Activated T-helper 1 cell treated with Interleukin-2 at 50 U/mL for 16 hours (primary cell): ENCODE measurements at regions not wholly inside any gene's neighbourhood (a gene's known extent, or its start where the extent isn't known, plus 50 kb on each side); places are given as distances from the start of the nearest gene placed in this dataset.

Experiments used
- DNase-seq: peaks from one replicate; pipeline ENCODE4 v3.0.0-alpha.2; 2020; ENCODE audit warnings: low read depth

GRCh38 chrX:45267007-45267406 is 66.3 kb upstream of the DIPK2B start:
- no peak for DNase-seq

GRCh38 chrX:45266456-45266855 is 65.8 kb upstream of the DIPK2B start:
- DNase-seq: no peak

GRCh38 chrX:45264865-45265264 is 64.2 kb upstream of the DIPK2B start:
- no peak for DNase-seq

GRCh38 chrX:45261471-45261870 is 60.8 kb upstream of the DIPK2B start:
- no peak for DNase-seq

- DNase-seq: no peak
These were observed 60.3 kb upstream of the DIPK2B start for GRCh38 chrX:45261005-45261404.

- no peak for DNase-seq
These were observed 58.2 kb upstream of the DIPK2B start for GRCh38 chrX:45258731-45259402.
